ENCODE measurements at regions not wholly inside any gene's neighbourhood (a gene's known extent, or its start where the extent isn't known, plus 50 kb on each side); places are given as distances from the start of the nearest gene placed in this dataset.

- no peak for DNase-seq
Observed at GRCh38 chr15:69530991-69531664, 78.5 kb downstream of the RPLP1 start.

- no peak for DNase-seq
Observed at GRCh38 chr15:69531665-69532027, 79.0 kb downstream of the RPLP1 start.

GRCh38 chr15:69532066-69532465, 79.4 kb downstream of the RPLP1 start:
- DNase-seq: no peak

DNA sequence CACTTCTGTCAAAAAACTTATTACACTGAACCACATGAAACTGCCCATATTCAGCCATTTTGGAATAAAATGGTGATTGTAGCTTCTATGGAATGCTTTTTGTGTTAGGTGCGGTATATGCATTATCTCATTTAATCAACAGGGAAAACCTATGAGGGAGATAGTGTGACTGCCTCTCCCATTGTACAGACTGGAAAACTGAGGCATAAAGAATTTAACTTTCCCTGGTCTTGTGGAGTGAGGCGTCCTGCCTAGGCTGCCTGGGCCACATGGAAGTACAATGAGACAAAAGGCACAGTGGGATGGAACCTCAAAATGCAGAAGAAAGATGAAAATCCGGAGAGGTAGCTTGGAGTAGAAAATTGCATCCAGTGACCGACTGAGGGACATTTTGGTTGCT, 80.2 kb downstream of the RPLP1 start:
- DNase-seq: no peak

GRCh38 chr15:69533522-69533921, 80.9 kb downstream of the RPLP1 start:
- DNase-seq: no peak

- DNase-seq: no peak
Observed at GRCh38 chr15:69535101-69535638, 82.6 kb downstream of the RPLP1 start.

- no peak for DNase-seq
Observed at GRCh38 chr15:69535998-69536397, 83.4 kb downstream of the RPLP1 start.

DNA sequence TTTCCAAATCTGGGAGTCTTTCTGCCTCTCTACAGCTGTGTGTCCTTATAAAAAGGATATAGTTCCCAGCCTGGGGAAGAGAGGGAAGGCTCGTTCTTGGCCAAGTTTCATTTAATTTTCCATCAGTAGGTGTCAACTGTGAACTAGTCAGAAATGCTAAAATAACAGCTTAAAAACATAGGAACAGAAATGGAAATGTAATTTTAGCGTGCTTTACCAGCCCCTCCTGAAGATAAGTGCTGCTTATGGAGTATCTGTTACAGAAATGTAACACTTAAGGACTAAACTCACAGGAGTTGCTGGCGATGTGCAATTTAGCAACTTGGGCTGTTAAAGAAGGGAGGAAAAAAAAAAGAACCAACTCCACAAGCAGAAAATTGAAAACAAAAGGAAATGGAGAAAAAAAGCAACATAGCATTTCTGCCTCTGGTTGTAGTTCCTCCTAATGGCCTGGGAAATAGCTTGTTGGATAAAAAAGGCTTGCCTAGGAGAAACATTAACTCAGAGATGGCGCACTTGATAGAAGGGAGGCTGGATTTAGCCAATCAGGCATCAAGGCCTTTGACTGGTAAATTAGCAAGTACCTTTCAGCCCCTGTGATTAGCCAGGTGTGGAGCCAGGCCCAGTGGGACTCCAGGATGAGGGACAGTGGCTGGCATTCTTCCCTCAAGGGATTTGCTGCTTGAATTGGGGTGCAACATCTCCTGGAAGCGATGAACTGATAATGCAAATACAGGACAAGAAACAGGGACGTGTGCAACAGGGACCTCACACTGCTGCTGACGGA, 84.3 kb downstream of the RPLP1 start:
- peak; percentile 25 for DNase-seq

DNA sequence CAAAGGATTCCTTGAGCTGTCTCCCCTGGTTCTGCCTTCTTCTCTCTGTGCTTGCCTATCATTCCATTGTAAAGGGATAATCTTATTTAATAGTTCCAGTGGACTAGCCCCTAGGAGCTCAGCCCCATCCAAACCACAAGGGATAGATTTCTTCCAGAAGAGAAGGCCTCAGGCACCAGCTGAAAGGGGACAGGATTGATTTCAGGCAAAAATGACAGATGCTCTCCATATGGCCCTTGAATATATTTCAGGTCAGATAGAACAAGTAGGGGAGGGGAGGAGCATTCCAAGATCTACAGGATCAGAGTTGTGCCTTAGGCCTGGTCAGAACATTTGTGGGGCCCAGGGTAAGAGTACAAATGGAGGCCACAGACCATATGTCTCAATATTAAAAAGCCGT, 85.3 kb downstream of the RPLP1 start:
- no peak for DNase-seq

GRCh38 chr15:69538379-69538778, 85.8 kb downstream of the RPLP1 start:
- DNase-seq: no peak

GRCh38 chr15:69539345-69539744, 86.7 kb downstream of the RPLP1 start:
- no peak for DNase-seq

DNA sequence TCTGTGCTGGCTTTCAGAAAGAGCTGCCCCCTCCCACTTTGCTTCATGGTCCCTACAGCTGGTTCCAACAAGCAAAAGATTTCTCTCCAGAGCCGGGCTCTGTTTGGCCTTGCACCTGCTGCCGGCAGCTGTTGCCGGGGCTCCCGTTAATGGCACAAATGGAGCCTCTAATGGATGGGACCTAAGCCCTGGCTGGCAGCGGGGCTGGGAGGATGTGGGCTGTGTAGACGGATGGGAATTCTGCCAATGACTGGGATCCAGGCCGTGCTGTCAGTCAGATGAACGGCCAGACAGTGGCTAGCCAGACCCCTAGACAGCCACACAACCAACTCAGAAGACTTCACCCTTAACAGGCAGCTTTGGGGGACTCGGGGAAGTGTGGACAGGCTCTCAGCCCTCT, 88.0 kb downstream of the RPLP1 start:
- DNase-seq: peak; percentile 84

GRCh38 chr15:69542028-69542427, 89.4 kb downstream of the RPLP1 start:
- no peak for DNase-seq

DNA sequence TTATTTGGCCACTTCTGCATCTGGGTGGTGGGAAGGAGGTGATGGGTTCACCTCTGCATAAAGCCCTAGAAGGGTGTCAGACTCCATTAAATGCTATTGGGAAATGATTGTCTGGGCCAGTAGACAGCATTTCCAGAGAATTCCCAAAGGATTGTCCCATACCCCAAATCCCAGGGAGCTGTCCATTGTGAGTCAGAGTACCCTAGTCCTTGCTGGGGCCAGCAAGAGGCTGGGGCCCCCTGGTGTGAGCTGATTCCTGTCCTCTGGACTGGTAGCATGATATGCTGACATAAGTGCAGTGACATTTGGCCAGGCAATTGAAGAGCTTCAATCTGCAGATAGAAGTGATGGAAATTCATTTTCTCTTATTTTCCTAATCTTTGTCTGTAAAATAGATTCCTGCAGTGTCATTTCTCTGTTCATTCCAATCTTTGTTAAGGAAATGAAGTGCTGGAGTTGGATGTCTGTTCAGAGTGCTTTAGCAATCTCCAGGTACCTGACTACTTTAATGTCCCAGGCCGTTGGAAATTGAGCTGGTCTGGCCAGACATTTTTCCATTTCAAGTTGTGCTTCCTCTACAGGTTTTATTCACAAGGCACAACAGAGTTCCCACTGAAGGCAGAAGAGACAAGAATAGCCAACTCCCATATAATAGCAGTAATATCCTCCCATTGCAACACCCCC, 91.2 kb downstream of the RPLP1 start:
- DNase-seq: no peak

GRCh38 chr15:69544365-69545113, 91.9 kb downstream of the RPLP1 start:
- no peak for DNase-seq

- DNase-seq: no peak
Observed at GRCh38 chr15:69546182-69546581, 93.6 kb downstream of the RPLP1 start.

- DNase-seq: no peak
Observed at GRCh38 chr15:69548395-69549180, 96.0 kb downstream of the RPLP1 start.

GRCh38 chr15:69551391-69552056, 98.9 kb downstream of the RPLP1 start:
- DNase-seq: no peak

DNA sequence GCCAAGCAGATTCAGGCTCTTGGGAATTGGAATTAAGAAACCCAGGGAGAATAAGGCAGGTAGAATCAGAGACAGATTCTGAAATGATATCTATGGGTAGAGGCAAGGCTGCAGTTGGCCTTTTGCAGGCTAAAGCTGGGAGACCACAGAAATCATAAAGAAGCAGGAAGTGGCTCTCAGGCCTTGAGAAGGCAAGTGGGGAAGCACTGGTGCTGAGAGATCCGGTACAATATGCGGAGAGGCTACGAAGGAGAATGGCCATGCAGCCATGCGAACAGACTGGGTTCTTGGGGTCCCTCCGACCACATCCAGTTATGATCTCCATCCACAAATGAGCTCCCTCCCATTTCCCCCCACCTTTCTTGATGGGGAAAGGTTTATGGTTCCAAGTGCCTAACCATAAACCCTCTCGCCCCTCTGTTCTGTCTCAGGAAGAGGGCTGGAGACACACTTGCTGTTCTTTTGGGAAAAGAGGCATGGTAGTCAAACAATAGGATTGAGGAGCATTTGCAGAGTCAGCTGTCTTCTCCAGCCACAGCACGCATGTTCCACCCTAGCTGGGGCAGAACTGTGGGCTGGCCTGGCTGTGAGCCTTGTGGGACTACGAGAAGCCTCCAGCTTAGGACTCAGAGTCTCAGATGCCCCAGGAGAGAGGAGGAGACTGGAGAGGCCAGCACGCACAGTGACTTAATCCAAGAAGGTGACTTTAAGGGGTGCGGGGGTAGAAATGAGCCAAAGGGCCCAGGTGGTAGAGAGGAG, 99.6 kb downstream of the RPLP1 start:
- no peak for DNase-seq

GRCh38 chr15:69553686-69554085, 101.1 kb downstream of the RPLP1 start:
- no peak for DNase-seq

Measured in NCI-H2081 treated with DMSO at 0.1 percent for 48 hours (cell line).